Mammary epithelial cell (primary cell): ENCODE measurements at regions not wholly inside any gene's neighbourhood (a gene's known extent, or its start where the extent isn't known, plus 50 kb on each side); places are given as distances from the start of the nearest gene placed in this dataset.

Experiments
- EZH2 ChIP-seq: IDR thresholded peaks from 2 replicates; pipeline ENCODE4 v1.6.1; 2012; ENCODE audit warnings: low read length, inconsistent platforms, borderline replicate concordance
- TF ChIP-seq, protein P1 (sequence below), 2 donors: IDR thresholded peaks in 1 of 2; conservative IDR thresholded peaks in 1 of 2; 2 replicates each; pipeline ENCODE4 v1.5.1; 2011 to 2012; ENCODE audit warnings: inconsistent platforms in 2 of 2, low read length in 2 of 2, mild to moderate bottlenecking in 2 of 2, control low read depth in 1 of 2, low read depth in 1 of 2; ENCODE audit not compliant: insufficient read depth in 1 of 2; ENCODE audit errors: extremely low read depth in 1 of 2

DNA sequence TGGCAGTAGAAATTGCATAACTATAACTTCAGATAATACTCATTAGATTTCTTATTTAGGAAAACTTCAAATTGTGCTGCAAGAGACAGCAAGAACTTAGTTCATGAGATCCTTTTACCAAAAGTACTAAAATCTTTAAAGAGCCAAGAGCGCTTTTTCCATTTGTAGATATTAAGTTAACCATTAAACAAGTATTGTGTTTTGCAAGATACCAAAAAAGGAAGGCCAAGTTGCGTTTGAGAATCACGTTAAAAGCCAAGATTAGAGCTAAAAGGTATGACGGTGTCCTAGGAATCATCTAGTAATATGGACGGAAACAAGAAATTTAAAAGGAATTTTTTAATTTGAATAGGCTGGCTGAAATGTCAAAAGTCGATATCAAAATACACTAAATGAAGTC, 361.3 kb upstream of the LYPLAL1 start:
- TF ChIP-seq EZH2, result no peak
- TF ChIP-seq, protein P1, sequence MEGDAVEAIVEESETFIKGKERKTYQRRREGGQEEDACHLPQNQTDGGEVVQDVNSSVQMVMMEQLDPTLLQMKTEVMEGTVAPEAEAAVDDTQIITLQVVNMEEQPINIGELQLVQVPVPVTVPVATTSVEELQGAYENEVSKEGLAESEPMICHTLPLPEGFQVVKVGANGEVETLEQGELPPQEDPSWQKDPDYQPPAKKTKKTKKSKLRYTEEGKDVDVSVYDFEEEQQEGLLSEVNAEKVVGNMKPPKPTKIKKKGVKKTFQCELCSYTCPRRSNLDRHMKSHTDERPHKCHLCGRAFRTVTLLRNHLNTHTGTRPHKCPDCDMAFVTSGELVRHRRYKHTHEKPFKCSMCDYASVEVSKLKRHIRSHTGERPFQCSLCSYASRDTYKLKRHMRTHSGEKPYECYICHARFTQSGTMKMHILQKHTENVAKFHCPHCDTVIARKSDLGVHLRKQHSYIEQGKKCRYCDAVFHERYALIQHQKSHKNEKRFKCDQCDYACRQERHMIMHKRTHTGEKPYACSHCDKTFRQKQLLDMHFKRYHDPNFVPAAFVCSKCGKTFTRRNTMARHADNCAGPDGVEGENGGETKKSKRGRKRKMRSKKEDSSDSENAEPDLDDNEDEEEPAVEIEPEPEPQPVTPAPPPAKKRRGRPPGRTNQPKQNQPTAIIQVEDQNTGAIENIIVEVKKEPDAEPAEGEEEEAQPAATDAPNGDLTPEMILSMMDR (conservative IDR thresholded peaks at IDR 0.05 in 1 of 2, IDR thresholded peaks at IDR 0.05 in 1 of 2; ENCODE audit: extremely low read depth in 1 of 2, insufficient read depth in 1 of 2, low read depth in 1 of 2, low read length in 2 of 2), result no peak
